ENCODE measurements at regions not wholly inside any gene's neighbourhood (a gene's known extent, or its start where the extent isn't known, plus 50 kb on each side); places are given as distances from the start of the nearest gene placed in this dataset.

GRCh38 chr19:31118287-31118955, 230.8 kb downstream of the TSHZ3 start:
- Histone ChIP-seq H3K27me3 (no peaks in the 10 kb centered on the region), H3K4me1 (no peaks in the 10 kb centered on the region), H3K36me3 (no peaks in the 10 kb centered on the region), H3K27ac (no peak overlapping the region), H3K9me3 (no peaks in the 10 kb centered on the region), H3K4me3 (no peak overlapping the region)
- TF ChIP-seq CTCF (IDR thresholded peaks at IDR 0.05) (no peak), POLR2A (IDR thresholded peaks at IDR 0.05) (no peak)
- no peak for DNase-seq
- WGBS, 2 donors: 59 to 63% methylated on average over 13 to 14 of the region's 15 CpGs
- intact Hi-C loops (cut with DNase I): no loop called here

- H3K36me3 ChIP-seq: no peaks in the 10 kb centered on the region
- DNase-seq: no peak
- no peaks in the 10 kb centered on the region for H3K4me1 ChIP-seq
- no peak overlapping the region for H3K27ac ChIP-seq
- H3K27me3 ChIP-seq: no peaks in the 10 kb centered on the region
- no peak overlapping the region for H3K4me3 ChIP-seq
- intact Hi-C loops (cut with DNase I): no loop called here
- no peaks in the 10 kb centered on the region for H3K9me3 ChIP-seq
- TF ChIP-seq CTCF (IDR thresholded peaks at IDR 0.05) (no peak), POLR2A (IDR thresholded peaks at IDR 0.05) (no peak)
Observed at GRCh38 chr19:31114585-31114984, 234.7 kb downstream of the TSHZ3 start.

- intact Hi-C loops (cut with DNase I): no loop called here
- H3K4me3 ChIP-seq: no peak overlapping the region
- H3K27me3 ChIP-seq: no peaks in the 10 kb centered on the region
- no peak for DNase-seq
- H3K27ac ChIP-seq: no peak overlapping the region
- 60 to 67% methylated on average over 1 of the region's 1 CpG for whole genome bisulfite sequencing, 2 donors
- H3K4me1 ChIP-seq: no peaks in the 10 kb centered on the region
- no peaks in the 10 kb centered on the region for H3K9me3 ChIP-seq
- no peaks in the 10 kb centered on the region for H3K36me3 ChIP-seq
- TF ChIP-seq POLR2A (IDR thresholded peaks at IDR 0.05): no peak
- TF ChIP-seq CTCF (IDR thresholded peaks at IDR 0.05): no peak
Observed at GRCh38 chr19:31113293-31113692, 235.9 kb downstream of the TSHZ3 start.

GRCh38 chr19:31112158-31112557, 237.1 kb downstream of the TSHZ3 start:
- Histone ChIP-seq H3K36me3 (no peaks in the 10 kb centered on the region), H3K27me3 (no peaks in the 10 kb centered on the region), H3K9me3 (no peaks in the 10 kb centered on the region), H3K4me1 (no peaks in the 10 kb centered on the region), H3K4me3 (no peak overlapping the region), H3K27ac (no peak overlapping the region)
- no peak for DNase-seq
- TF ChIP-seq POLR2A (IDR thresholded peaks at IDR 0.05) (no peak), CTCF (IDR thresholded peaks at IDR 0.05) (no peak)
- intact Hi-C loops (cut with DNase I): no loop called here
- 73 to 80% methylated on average over 6 to 7 of the region's 9 CpGs for WGBS, 2 donors

GRCh38 chr19:31111741-31112140, 237.5 kb downstream of the TSHZ3 start:
- intact Hi-C loops (cut with DNase I): no loop called here
- TF ChIP-seq CTCF (IDR thresholded peaks at IDR 0.05): no peak
- TF ChIP-seq POLR2A (IDR thresholded peaks at IDR 0.05): no peak

More at GRCh38 chr19:31111741-31112140, 237.5 kb downstream of the TSHZ3 start:
- H3K4me1 ChIP-seq: no peaks in the 10 kb centered on the region
- H3K9me3 ChIP-seq: no peaks in the 10 kb centered on the region
- H3K27ac ChIP-seq: no peak overlapping the region
- no peak overlapping the region for H3K4me3 ChIP-seq
- WGBS, 2 donors: 65 to 71% methylated on average over 3 of the region's 3 CpGs
- no peaks in the 10 kb centered on the region for H3K27me3 ChIP-seq
- no peak for DNase-seq
- H3K36me3 ChIP-seq: no peaks in the 10 kb centered on the region
